ENCODE measurements at regions not wholly inside any gene's neighbourhood (a gene's known extent, or its start where the extent isn't known, plus 50 kb on each side); places are given as distances from the start of the nearest gene placed in this dataset.
A peak's percentile ranks its signal among the peaks of the same experiment; 100 is the strongest.
"Not testable (repeated sequence)": the region's sequence is repeated elsewhere in the genome, so short reads cannot be mapped to it uniquely, and the experiment has no call there.

- Histone ChIP-seq H3K4me3 (replicated peaks in 1 of 4; ENCODE audit: control extremely low read depth in 1 of 4, insufficient read depth in 1 of 4, low read depth in 3 of 4, low read length in 4 of 4) (no peak overlapping the region), H3K27ac (ENCODE audit: insufficient read depth, low read length) (no peak overlapping the region), H3K9ac (ENCODE audit: insufficient read depth, low read length) (no peak overlapping the region), H4K20me1 (ENCODE audit: control insufficient read depth, extremely low read depth, insufficient read depth, low read length) (no peaks in the 10 kb centered on the region), H3K79me2 (ENCODE audit: control insufficient read depth, insufficient read depth, low read length) (no peaks in the 10 kb centered on the region), H3K36me3 (ENCODE audit: control insufficient read depth, insufficient read depth, low read length) (no peaks in the 10 kb centered on the region), H3K27me3 (ENCODE audit: control insufficient read depth, insufficient read depth, low read length) (no peaks in the 10 kb centered on the region), H3K9me3 (ENCODE audit: control insufficient read depth, insufficient read depth, low read depth, low read length) (no peaks in the 10 kb centered on the region), H3K4me1 (ENCODE audit: control insufficient read depth, extremely low read depth, insufficient read depth, low read length) (no peaks in the 10 kb centered on the region), H3K4me2 (ENCODE audit: extremely low read depth, insufficient read depth, low read length) (no peak overlapping the region), H2AFZ (ENCODE audit: low read length) (no peak overlapping the region)
- peak; percentile 22 to 27 for DNase-seq (ENCODE audit: low read depth in 2 of 2)
- no peak for TF ChIP-seq CTCF (conservative IDR thresholded peaks at IDR 0.05 in 1 of 2, IDR thresholded peaks at IDR 0.05 in 1 of 2; ENCODE audit: low read depth in 1 of 2, low read length in 2 of 2)
- TF ChIP-seq EZH2 (IDR thresholded peaks at IDR 0.05; ENCODE audit: low read length, missing control alignments), result no peak
Observed at GRCh38 chrX:12065251-12065650, 73.0 kb upstream of the FRMPD4 start.

- no peaks in the 10 kb centered on the region for H3K27me3 ChIP-seq (ENCODE audit: control insufficient read depth, insufficient read depth, low read length)
- H3K4me3 ChIP-seq (replicated peaks in 1 of 4; ENCODE audit: control extremely low read depth in 1 of 4, insufficient read depth in 1 of 4, low read depth in 3 of 4, low read length in 4 of 4), result no peak overlapping the region
- H3K79me2 ChIP-seq (ENCODE audit: control insufficient read depth, insufficient read depth, low read length), result no peaks in the 10 kb centered on the region
- no peaks in the 10 kb centered on the region for H3K36me3 ChIP-seq (ENCODE audit: control insufficient read depth, insufficient read depth, low read length)
- no peaks in the 10 kb centered on the region for H4K20me1 ChIP-seq (ENCODE audit: control insufficient read depth, extremely low read depth, insufficient read depth, low read length)
- no peaks in the 10 kb centered on the region for H3K9me3 ChIP-seq (ENCODE audit: control insufficient read depth, insufficient read depth, low read depth, low read length)
- H3K4me1 ChIP-seq (ENCODE audit: control insufficient read depth, extremely low read depth, insufficient read depth, low read length), result no peaks in the 10 kb centered on the region
- peak; percentile 5 to 10 for DNase-seq (ENCODE audit: low read depth in 2 of 2)
- no peak overlapping the region for H3K9ac ChIP-seq (ENCODE audit: insufficient read depth, low read length)
- no peak overlapping the region for H2AFZ ChIP-seq (ENCODE audit: low read length)
- no peak overlapping the region for H3K27ac ChIP-seq (ENCODE audit: insufficient read depth, low read length)
- TF ChIP-seq EZH2 (IDR thresholded peaks at IDR 0.05; ENCODE audit: low read length, missing control alignments), result no peak
- no peak for TF ChIP-seq CTCF (conservative IDR thresholded peaks at IDR 0.05 in 1 of 2, IDR thresholded peaks at IDR 0.05 in 1 of 2; ENCODE audit: low read depth in 1 of 2, low read length in 2 of 2)
- H3K4me2 ChIP-seq (ENCODE audit: extremely low read depth, insufficient read depth, low read length), result no peak overlapping the region
Observed at GRCh38 chrX:12076046-12076445, 62.2 kb upstream of the FRMPD4 start.

GRCh38 chrX:12080265-12080664, 58.0 kb upstream of the FRMPD4 start:
- no peaks in the 10 kb centered on the region for H3K36me3 ChIP-seq (ENCODE audit: control insufficient read depth, insufficient read depth, low read length)
- no peak overlapping the region for H2AFZ ChIP-seq (ENCODE audit: low read length)
- no peak overlapping the region for H3K27ac ChIP-seq (ENCODE audit: insufficient read depth, low read length)
- H3K27me3 ChIP-seq (ENCODE audit: control insufficient read depth, insufficient read depth, low read length), result no peaks in the 10 kb centered on the region
- peak; percentile 23 to 52 for DNase-seq (ENCODE audit: low read depth in 2 of 2)
- H3K4me2 ChIP-seq (ENCODE audit: extremely low read depth, insufficient read depth, low read length), result no peak overlapping the region
- no peaks in the 10 kb centered on the region for H4K20me1 ChIP-seq (ENCODE audit: control insufficient read depth, extremely low read depth, insufficient read depth, low read length)
- no peaks in the 10 kb centered on the region for H3K9me3 ChIP-seq (ENCODE audit: control insufficient read depth, insufficient read depth, low read depth, low read length)
- H3K9ac ChIP-seq (ENCODE audit: insufficient read depth, low read length), result no peak overlapping the region
- H3K4me1 ChIP-seq (ENCODE audit: control insufficient read depth, extremely low read depth, insufficient read depth, low read length), result no peaks in the 10 kb centered on the region
- H3K4me3 ChIP-seq (replicated peaks in 1 of 4; ENCODE audit: control extremely low read depth in 1 of 4, insufficient read depth in 1 of 4, low read depth in 3 of 4, low read length in 4 of 4), result no peak overlapping the region
- no peaks in the 10 kb centered on the region for H3K79me2 ChIP-seq (ENCODE audit: control insufficient read depth, insufficient read depth, low read length)
- TF ChIP-seq CTCF (conservative IDR thresholded peaks at IDR 0.05 in 1 of 2, IDR thresholded peaks at IDR 0.05 in 1 of 2; ENCODE audit: low read depth in 1 of 2, low read length in 2 of 2) (peak; percentile 43 to 53), EZH2 (IDR thresholded peaks at IDR 0.05; ENCODE audit: low read length, missing control alignments) (no peak)

GRCh38 chrX:12082959-12083358, 55.3 kb upstream of the FRMPD4 start:
- DNase-seq (ENCODE audit: low read depth in 2 of 2), result not testable (repeated sequence)

More at GRCh38 chrX:12082959-12083358, 55.3 kb upstream of the FRMPD4 start:
- H4K20me1 ChIP-seq (ENCODE audit: control insufficient read depth, extremely low read depth, insufficient read depth, low read length); H3K36me3 ChIP-seq (ENCODE audit: control insufficient read depth, insufficient read depth, low read length); H3K4me3 ChIP-seq (replicated peaks in 1 of 4; ENCODE audit: control extremely low read depth in 1 of 4, insufficient read depth in 1 of 4, low read depth in 3 of 4, low read length in 4 of 4); H3K27ac ChIP-seq (ENCODE audit: insufficient read depth, low read length); H2AFZ ChIP-seq (ENCODE audit: low read length); H3K9me3 ChIP-seq (ENCODE audit: control insufficient read depth, insufficient read depth, low read depth, low read length); H3K4me1 ChIP-seq (ENCODE audit: control insufficient read depth, extremely low read depth, insufficient read depth, low read length); H3K9ac ChIP-seq (ENCODE audit: insufficient read depth, low read length); H3K27me3 ChIP-seq (ENCODE audit: control insufficient read depth, insufficient read depth, low read length); H3K4me2 ChIP-seq (ENCODE audit: extremely low read depth, insufficient read depth, low read length); H3K79me2 ChIP-seq (ENCODE audit: control insufficient read depth, insufficient read depth, low read length): not testable (repeated sequence)

Data from fibroblast of lung (primary cell).